ENCODE measurements at regions not wholly inside any gene's neighbourhood (a gene's known extent, or its start where the extent isn't known, plus 50 kb on each side); places are given as distances from the start of the nearest gene placed in this dataset.

- TF ChIP-seq CTCF (IDR thresholded peaks at IDR 0.05; ENCODE audit: insufficient read depth, low read depth, low read length): no peak
- H3K4me3 ChIP-seq (ENCODE audit: low read depth, low read length): no peak overlapping the region
- no peak for DNase-seq (ENCODE audit: low read depth)
Observed at GRCh38 chr1:244106837-244107493, 55.9 kb downstream of the ZBTB18 start.

GRCh38 chr1:244111027-244111426 is 59.9 kb downstream of the ZBTB18 start:
- no peak overlapping the region for H3K4me3 ChIP-seq (ENCODE audit: low read depth, low read length)
- no peak for DNase-seq (ENCODE audit: low read depth)
- no peak for TF ChIP-seq CTCF (IDR thresholded peaks at IDR 0.05; ENCODE audit: insufficient read depth, low read depth, low read length)

- H3K4me3 ChIP-seq (ENCODE audit: low read depth, low read length): no peak overlapping the region
- TF ChIP-seq CTCF (IDR thresholded peaks at IDR 0.05; ENCODE audit: insufficient read depth, low read depth, low read length): no peak
- no peak for DNase-seq (ENCODE audit: low read depth)
Observed at GRCh38 chr1:244112041-244112440, 61.0 kb downstream of the ZBTB18 start.

GRCh38 chr1:244112636-244113035 is 61.6 kb downstream of the ZBTB18 start:
- DNase-seq (ENCODE audit: low read depth): peak; percentile 14
- no peak for TF ChIP-seq CTCF (IDR thresholded peaks at IDR 0.05; ENCODE audit: insufficient read depth, low read depth, low read length)
- no peak overlapping the region for H3K4me3 ChIP-seq (ENCODE audit: low read depth, low read length)

GRCh38 chr1:244113532-244114320 is 62.6 kb downstream of the ZBTB18 start:
- TF ChIP-seq CTCF (IDR thresholded peaks at IDR 0.05; ENCODE audit: insufficient read depth, low read depth, low read length): no peak
- H3K4me3 ChIP-seq (ENCODE audit: low read depth, low read length): no peak overlapping the region

GRCh38 chr1:244114892-244115291 is 63.8 kb downstream of the ZBTB18 start:
- no peak for TF ChIP-seq CTCF (IDR thresholded peaks at IDR 0.05; ENCODE audit: insufficient read depth, low read depth, low read length)
- DNase-seq (ENCODE audit: low read depth): no peak
- no peak overlapping the region for H3K4me3 ChIP-seq (ENCODE audit: low read depth, low read length)

More at GRCh38 chr1:244113532-244114320, 62.6 kb downstream of the ZBTB18 start:
- peak; percentile 20 for DNase-seq (ENCODE audit: low read depth)

Data from fibroblast of villous mesenchyme (primary cell).